GM23338 (cell line): ENCODE measurements at regions not wholly inside any gene's neighbourhood (a gene's known extent, or its start where the extent isn't known, plus 50 kb on each side); places are given as distances from the start of the nearest gene placed in this dataset.

ENCODE experiments used
- ATAC-seq: fragments of 200-7000 bp; cut with Tn5 transposase; 3 replicates; pipeline ENCODE4 v1.9.1; 2020
- DNase-seq: peaks from one replicate; pipeline ENCODE4 v3.0.0-alpha.2; 2015; ENCODE audit warnings: low spot score
- H2AFZ ChIP-seq: fragments of 200-600 bp; sonication (generic); 2 replicates; pipeline ENCODE4 v1.8.0; 2016; ENCODE audit warnings: antibody characterized with exemption, mild to moderate bottlenecking, moderate library complexity
- H3F3A ChIP-seq: fragments of 200-600 bp; sonication (generic); replicated peaks from 2 replicates; pipeline ENCODE4 v1.8.0; 2017; ENCODE audit warnings: antibody characterized with exemption, mixed run types, low read depth
- H3K27ac ChIP-seq: fragments of 200-600 bp; sonication (generic); 2 replicates; pipeline ENCODE4 v1.6.1; 2016; ENCODE audit warnings: low read depth
- H3K27me3 ChIP-seq: fragments of 200-600 bp; sonication (generic); 2 replicates; pipeline ENCODE4 v1.8.0; 2016; ENCODE audit warnings: mild to moderate bottlenecking, mixed run types, moderate library complexity; ENCODE audit not compliant: insufficient read depth
- H3K36me3 ChIP-seq: fragments of 200-600 bp; sonication (generic); 2 replicates; pipeline ENCODE4 v1.8.0; 2016; ENCODE audit warnings: mild to moderate bottlenecking; ENCODE audit not compliant: insufficient read depth
- H3K4me1 ChIP-seq: fragments of 200-600 bp; sonication (generic); 2 replicates; pipeline ENCODE4 v1.8.0; 2016; ENCODE audit warnings: mild to moderate bottlenecking, moderate library complexity; ENCODE audit not compliant: insufficient read depth
- H3K4me2 ChIP-seq: fragments of 200-600 bp; sonication (generic); 2 replicates; pipeline ENCODE4 v1.7.1; 2017; ENCODE audit warnings: mixed run types
- H3K4me3 ChIP-seq: fragments of 200-600 bp; sonication (generic); 2 replicates; pipeline ENCODE4 v1.6.1; 2016; ENCODE audit warnings: mixed run types
- H3K79me2 ChIP-seq: fragments of 200-600 bp; sonication (generic); replicated peaks from 2 replicates; pipeline ENCODE4 v1.8.0; 2017; ENCODE audit warnings: mild to moderate bottlenecking; ENCODE audit not compliant: insufficient read depth
- H3K9me2 ChIP-seq: fragments of 200-600 bp; sonication (generic); 2 replicates; pipeline ENCODE4 v1.8.0; 2017; ENCODE audit not compliant: insufficient read depth
- H4K20me1 ChIP-seq: fragments of 200-600 bp; sonication (generic); replicated peaks from 2 replicates; pipeline ENCODE4 v1.8.0; 2017; ENCODE audit warnings: mild to moderate bottlenecking; ENCODE audit not compliant: insufficient read depth
- H3K27ac Mint-ChIP-seq: 2 replicates; pipeline ENCODE4 v1.8.0; 2020; ENCODE audit warnings: inconsistent platforms, mild to moderate bottlenecking, moderate library complexity, mixed read lengths
- H3K27me3 Mint-ChIP-seq: 3 replicates; pipeline ENCODE4 v1.8.0; 2022; ENCODE audit warnings: low read depth, mild to moderate bottlenecking, moderate library complexity, mixed read lengths, inconsistent platforms; ENCODE audit not compliant: insufficient read depth, poor library complexity
- H3K36me3 Mint-ChIP-seq: 3 replicates; pipeline ENCODE4 v1.8.0; 2021; ENCODE audit warnings: low read depth, mild to moderate bottlenecking, inconsistent platforms, moderate library complexity, mixed read lengths
- H3K4me1 Mint-ChIP-seq: 3 replicates; pipeline ENCODE4 v1.8.0; 2020; ENCODE audit warnings: mild to moderate bottlenecking, inconsistent platforms, mixed read lengths
- H3K4me3 Mint-ChIP-seq: 3 replicates; pipeline ENCODE4 v1.8.0; 2021; ENCODE audit warnings: moderate library complexity, mild to moderate bottlenecking, inconsistent platforms, mixed read lengths
- H3K9me3 Mint-ChIP-seq: 3 replicates; pipeline ENCODE4 v1.8.0; 2020; ENCODE audit warnings: moderate library complexity, mild to moderate bottlenecking, inconsistent platforms, mixed read lengths
- CREB1 ChIP-seq: fragments of 250-450 bp; sonication (Bioruptor Pico); IDR thresholded peaks from 2 replicates; pipeline ENCODE4 v1.5.0; 2020; ENCODE audit warnings: low read depth, mild to moderate bottlenecking, moderate library complexity
- JUNB ChIP-seq: IDR thresholded peaks from one replicate; pipeline ENCODE4 v1.6.1; 2016; ENCODE audit warnings: antibody characterized with exemption; ENCODE audit not compliant: unreplicated experiment
- NANOG ChIP-seq: IDR thresholded peaks from 2 replicates; pipeline ENCODE4 v1.6.1; 2016; ENCODE audit warnings: antibody characterized with exemption, borderline replicate concordance
- POLR2AphosphoS5 ChIP-seq: IDR thresholded peaks from 2 replicates; pipeline ENCODE4 v1.6.1; 2016; ENCODE audit warnings: antibody characterized with exemption, low read depth
- TF ChIP-seq, protein P1 (sequence below): IDR thresholded peaks from one replicate; pipeline ENCODE4 v1.6.1; 2018; ENCODE audit warnings: antibody characterized with exemption; ENCODE audit not compliant: unreplicated experiment
- TF ChIP-seq, protein P2 (sequence below): fragments of 250-450 bp; sonication (Bioruptor Pico); IDR thresholded peaks from 2 replicates; pipeline ENCODE4 v1.5.0; 2020; ENCODE audit warnings: mild to moderate bottlenecking, moderate library complexity

DNA sequence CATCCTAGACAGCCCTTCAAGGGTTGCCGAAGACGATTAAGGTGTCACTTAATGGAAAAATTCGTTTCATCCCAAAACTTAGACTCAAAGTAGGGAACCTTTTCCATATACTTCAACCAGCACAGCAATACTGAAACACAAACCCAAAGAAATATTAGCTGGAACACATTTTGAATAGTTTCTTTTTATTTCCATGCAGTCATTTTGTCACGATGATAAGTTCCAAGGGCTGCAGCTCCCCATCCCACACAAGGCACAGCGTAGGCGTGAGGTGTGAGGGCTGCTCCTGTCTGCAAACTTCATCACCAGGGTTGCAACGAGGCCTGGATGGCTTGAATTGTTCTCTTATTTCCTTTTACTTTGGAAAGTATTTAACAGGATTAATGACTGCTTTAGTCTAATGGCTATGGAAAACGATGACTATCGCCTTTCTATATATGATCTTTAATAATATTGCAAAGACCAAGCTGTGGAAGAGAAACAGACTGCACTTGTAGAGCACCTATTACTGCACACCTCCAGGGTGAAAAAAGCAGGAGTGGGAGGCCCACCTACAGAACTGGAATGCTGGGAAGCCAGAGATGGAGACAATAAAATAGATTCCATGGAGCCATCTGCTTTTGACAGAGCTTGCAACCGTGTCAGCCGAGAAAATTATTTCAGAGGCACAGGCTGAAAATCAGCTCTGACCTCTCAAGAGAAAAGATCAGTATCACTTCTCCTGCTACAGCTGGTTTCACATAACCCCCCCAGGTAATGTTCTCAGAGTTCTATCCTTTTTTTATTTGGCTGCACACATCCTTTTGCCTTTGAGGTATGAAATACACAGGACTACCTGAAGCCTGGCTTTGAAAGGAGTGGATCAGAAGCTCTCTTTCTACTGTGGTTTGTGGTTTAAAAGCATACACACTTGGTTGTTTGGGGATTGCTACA, 274.5 kb upstream of the NBEA start:
- Mint-ChIP-seq H3K27me3 (no peaks in the 10 kb centered on the region), H3K36me3 (no peaks in the 10 kb centered on the region), H3K9me3 (no peaks in the 10 kb centered on the region), H3K4me1 (0 out of 3 replicates have a peak, but pooled peaks cover 2% of the 10 kb centered on the region), H3K27ac (no peak overlapping the region), H3K4me3 (no peak overlapping the region)
- Histone ChIP-seq H3K4me3 (no peak overlapping the region), H3K36me3 (no peaks in the 10 kb centered on the region), H3K4me2 (no peak overlapping the region), H3K27me3 (no peaks in the 10 kb centered on the region), H3K9me2 (no peaks in the 10 kb centered on the region), H4K20me1 (no peaks in the 10 kb centered on the region), H2AFZ (no peak overlapping the region), H3K27ac (no peak overlapping the region), H3K79me2 (no peaks in the 10 kb centered on the region), H3K4me1 (no peaks in the 10 kb centered on the region), H3F3A (no peaks in the 10 kb centered on the region)
- TF ChIP-seq, protein P1, sequence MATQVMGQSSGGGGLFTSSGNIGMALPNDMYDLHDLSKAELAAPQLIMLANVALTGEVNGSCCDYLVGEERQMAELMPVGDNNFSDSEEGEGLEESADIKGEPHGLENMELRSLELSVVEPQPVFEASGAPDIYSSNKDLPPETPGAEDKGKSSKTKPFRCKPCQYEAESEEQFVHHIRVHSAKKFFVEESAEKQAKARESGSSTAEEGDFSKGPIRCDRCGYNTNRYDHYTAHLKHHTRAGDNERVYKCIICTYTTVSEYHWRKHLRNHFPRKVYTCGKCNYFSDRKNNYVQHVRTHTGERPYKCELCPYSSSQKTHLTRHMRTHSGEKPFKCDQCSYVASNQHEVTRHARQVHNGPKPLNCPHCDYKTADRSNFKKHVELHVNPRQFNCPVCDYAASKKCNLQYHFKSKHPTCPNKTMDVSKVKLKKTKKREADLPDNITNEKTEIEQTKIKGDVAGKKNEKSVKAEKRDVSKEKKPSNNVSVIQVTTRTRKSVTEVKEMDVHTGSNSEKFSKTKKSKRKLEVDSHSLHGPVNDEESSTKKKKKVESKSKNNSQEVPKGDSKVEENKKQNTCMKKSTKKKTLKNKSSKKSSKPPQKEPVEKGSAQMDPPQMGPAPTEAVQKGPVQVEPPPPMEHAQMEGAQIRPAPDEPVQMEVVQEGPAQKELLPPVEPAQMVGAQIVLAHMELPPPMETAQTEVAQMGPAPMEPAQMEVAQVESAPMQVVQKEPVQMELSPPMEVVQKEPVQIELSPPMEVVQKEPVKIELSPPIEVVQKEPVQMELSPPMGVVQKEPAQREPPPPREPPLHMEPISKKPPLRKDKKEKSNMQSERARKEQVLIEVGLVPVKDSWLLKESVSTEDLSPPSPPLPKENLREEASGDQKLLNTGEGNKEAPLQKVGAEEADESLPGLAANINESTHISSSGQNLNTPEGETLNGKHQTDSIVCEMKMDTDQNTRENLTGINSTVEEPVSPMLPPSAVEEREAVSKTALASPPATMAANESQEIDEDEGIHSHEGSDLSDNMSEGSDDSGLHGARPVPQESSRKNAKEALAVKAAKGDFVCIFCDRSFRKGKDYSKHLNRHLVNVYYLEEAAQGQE: no peak
- TF ChIP-seq NANOG (no peak), CREB1 (no peak), POLR2AphosphoS5 (no peak), JUNB (no peak)
- TF ChIP-seq, protein P2, sequence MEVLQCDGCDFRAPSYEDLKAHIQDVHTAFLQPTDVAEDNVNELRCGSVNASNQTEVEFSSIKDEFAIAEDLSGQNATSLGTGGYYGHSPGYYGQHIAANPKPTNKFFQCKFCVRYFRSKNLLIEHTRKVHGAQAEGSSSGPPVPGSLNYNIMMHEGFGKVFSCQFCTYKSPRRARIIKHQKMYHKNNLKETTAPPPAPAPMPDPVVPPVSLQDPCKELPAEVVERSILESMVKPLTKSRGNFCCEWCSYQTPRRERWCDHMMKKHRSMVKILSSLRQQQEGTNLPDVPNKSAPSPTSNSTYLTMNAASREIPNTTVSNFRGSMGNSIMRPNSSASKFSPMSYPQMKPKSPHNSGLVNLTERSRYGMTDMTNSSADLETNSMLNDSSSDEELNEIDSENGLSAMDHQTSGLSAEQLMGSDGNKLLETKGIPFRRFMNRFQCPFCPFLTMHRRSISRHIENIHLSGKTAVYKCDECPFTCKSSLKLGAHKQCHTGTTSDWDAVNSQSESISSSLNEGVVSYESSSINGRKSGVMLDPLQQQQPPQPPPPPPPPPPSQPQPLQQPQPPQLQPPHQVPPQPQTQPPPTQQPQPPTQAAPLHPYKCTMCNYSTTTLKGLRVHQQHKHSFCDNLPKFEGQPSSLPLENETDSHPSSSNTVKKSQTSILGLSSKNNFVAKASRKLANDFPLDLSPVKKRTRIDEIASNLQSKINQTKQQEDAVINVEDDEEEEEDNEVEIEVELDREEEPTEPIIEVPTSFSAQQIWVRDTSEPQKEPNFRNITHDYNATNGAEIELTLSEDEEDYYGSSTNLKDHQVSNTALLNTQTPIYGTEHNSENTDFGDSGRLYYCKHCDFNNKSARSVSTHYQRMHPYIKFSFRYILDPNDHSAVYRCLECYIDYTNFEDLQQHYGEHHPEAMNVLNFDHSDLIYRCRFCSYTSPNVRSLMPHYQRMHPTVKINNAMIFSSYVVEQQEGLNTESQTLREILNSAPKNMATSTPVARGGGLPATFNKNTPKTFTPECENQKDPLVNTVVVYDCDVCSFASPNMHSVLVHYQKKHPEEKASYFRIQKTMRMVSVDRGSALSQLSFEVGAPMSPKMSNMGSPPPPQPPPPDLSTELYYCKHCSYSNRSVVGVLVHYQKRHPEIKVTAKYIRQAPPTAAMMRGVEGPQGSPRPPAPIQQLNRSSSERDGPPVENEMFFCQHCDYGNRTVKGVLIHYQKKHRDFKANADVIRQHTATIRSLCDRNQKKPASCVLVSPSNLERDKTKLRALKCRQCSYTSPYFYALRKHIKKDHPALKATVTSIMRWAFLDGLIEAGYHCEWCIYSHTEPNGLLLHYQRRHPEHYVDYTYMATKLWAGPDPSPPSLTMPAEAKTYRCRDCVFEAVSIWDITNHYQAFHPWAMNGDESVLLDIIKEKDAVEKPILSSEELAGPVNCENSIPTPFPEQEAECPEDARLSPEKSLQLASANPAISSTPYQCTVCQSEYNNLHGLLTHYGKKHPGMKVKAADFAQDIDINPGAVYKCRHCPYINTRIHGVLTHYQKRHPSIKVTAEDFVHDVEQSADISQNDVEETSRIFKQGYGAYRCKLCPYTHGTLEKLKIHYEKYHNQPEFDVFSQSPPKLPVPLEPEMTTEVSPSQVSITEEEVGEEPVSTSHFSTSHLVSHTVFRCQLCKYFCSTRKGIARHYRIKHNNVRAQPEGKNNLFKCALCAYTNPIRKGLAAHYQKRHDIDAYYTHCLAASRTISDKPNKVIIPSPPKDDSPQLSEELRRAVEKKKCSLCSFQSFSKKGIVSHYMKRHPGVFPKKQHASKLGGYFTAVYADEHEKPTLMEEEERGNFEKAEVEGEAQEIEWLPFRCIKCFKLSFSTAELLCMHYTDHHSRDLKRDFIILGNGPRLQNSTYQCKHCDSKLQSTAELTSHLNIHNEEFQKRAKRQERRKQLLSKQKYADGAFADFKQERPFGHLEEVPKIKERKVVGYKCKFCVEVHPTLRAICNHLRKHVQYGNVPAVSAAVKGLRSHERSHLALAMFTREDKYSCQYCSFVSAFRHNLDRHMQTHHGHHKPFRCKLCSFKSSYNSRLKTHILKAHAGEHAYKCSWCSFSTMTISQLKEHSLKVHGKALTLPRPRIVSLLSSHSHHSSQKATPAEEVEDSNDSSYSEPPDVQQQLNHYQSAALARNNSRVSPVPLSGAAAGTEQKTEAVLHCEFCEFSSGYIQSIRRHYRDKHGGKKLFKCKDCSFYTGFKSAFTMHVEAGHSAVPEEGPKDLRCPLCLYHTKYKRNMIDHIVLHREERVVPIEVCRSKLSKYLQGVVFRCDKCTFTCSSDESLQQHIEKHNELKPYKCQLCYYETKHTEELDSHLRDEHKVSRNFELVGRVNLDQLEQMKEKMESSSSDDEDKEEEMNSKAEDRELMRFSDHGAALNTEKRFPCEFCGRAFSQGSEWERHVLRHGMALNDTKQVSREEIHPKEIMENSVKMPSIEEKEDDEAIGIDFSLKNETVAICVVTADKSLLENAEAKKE: no peak
- DNase-seq (no peak), ATAC-seq (no peak)
